Prostate gland (tissue), 2 donors: ENCODE measurements at regions not wholly inside any gene's neighbourhood (a gene's known extent, or its start where the extent isn't known, plus 50 kb on each side); places are given as distances from the start of the nearest gene placed in this dataset.

Source experiments
- POLR2A ChIP-seq: fragments of 450-650 bp; IDR thresholded peaks from one replicate; pipeline ENCODE4 v1.6.1; 2016; ENCODE audit warnings: antibody characterized with exemption, mild to moderate bottlenecking
- POLR2AphosphoS5 ChIP-seq: sonication (generic); formaldehyde crosslinking; IDR thresholded peaks from one replicate; pipeline ENCODE4 v1.6.1; 2017; ENCODE audit warnings: antibody characterized with exemption
- TF ChIP-seq, protein P1 (sequence below), 4 experiments: fragments of 200-600 bp in 2 of 4; fragments of 450-650 bp in 2 of 4; sonication (generic) in 2 of 4; IDR thresholded peaks; 1 replicate in 3 of 4; 2 replicates in 1 of 4; pipeline ENCODE4 v1.5.1; 2016 to 2019; ENCODE audit warnings: antibody characterized with exemption in 4 of 4, mild to moderate bottlenecking in 2 of 4, moderate library complexity in 2 of 4

GRCh38 chr18:69196336-69196735 is 204.4 kb upstream of the DOK6 start:
- TF ChIP-seq, protein P1, sequence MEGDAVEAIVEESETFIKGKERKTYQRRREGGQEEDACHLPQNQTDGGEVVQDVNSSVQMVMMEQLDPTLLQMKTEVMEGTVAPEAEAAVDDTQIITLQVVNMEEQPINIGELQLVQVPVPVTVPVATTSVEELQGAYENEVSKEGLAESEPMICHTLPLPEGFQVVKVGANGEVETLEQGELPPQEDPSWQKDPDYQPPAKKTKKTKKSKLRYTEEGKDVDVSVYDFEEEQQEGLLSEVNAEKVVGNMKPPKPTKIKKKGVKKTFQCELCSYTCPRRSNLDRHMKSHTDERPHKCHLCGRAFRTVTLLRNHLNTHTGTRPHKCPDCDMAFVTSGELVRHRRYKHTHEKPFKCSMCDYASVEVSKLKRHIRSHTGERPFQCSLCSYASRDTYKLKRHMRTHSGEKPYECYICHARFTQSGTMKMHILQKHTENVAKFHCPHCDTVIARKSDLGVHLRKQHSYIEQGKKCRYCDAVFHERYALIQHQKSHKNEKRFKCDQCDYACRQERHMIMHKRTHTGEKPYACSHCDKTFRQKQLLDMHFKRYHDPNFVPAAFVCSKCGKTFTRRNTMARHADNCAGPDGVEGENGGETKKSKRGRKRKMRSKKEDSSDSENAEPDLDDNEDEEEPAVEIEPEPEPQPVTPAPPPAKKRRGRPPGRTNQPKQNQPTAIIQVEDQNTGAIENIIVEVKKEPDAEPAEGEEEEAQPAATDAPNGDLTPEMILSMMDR (IDR thresholded peaks at IDR 0.05) = no peak
- TF ChIP-seq POLR2A (no peak), POLR2AphosphoS5 (no peak)
